Neural progenitor cell (in vitro differentiated cells): ENCODE measurements at regions not wholly inside any gene's neighbourhood (a gene's known extent, or its start where the extent isn't known, plus 50 kb on each side); places are given as distances from the start of the nearest gene placed in this dataset.

Experiments used
- DNase-seq: peaks from one replicate; pipeline ENCODE4 v3.0.0-alpha.2; 2016; ENCODE audit warnings: low spot score
- H2AFZ ChIP-seq: fragments of 200-600 bp; sonication (generic); replicated peaks from 2 replicates; pipeline ENCODE4 v1.6.1; 2016; ENCODE audit warnings: antibody characterized with exemption
- H3F3A ChIP-seq: fragments of 200-600 bp; sonication (generic); 2 replicates; pipeline ENCODE4 v1.6.1; 2016; ENCODE audit warnings: antibody characterized with exemption, low read depth
- H3K27ac ChIP-seq: fragments of 200-600 bp; sonication (generic); 2 replicates; pipeline ENCODE4 v1.5.1; 2016; ENCODE audit warnings: mild to moderate bottlenecking
- H3K27me3 ChIP-seq: fragments of 200-600 bp; sonication (generic); 2 replicates; pipeline ENCODE4 v1.6.1; 2016; ENCODE audit warnings: mild to moderate bottlenecking, moderate library complexity
- H3K36me3 ChIP-seq: fragments of 200-600 bp; sonication (generic); 2 replicates; pipeline ENCODE4 v1.5.1; 2016
- H3K4me1 ChIP-seq: fragments of 200-600 bp; sonication (generic); 2 replicates; pipeline ENCODE4 v1.6.1; 2016; ENCODE audit warnings: mixed run types
- H3K4me2 ChIP-seq: fragments of 200-600 bp; sonication (generic); 2 replicates; pipeline ENCODE4 v1.6.1; 2016
- H3K4me3 ChIP-seq: fragments of 200-600 bp; sonication (generic); 2 replicates; pipeline ENCODE4 v1.5.1; 2016
- H3K79me2 ChIP-seq: fragments of 200-600 bp; sonication (generic); 2 replicates; pipeline ENCODE4 v1.6.1; 2016; ENCODE audit warnings: low read depth
- H3K9ac ChIP-seq: fragments of 200-600 bp; sonication (generic); 2 replicates; pipeline ENCODE4 v1.6.1; 2016
- H3K9me3 ChIP-seq: fragments of 200-600 bp; sonication (generic); 2 replicates; pipeline ENCODE4 v1.5.1; 2016; ENCODE audit warnings: low read depth
- H4K20me1 ChIP-seq: fragments of 200-600 bp; sonication (generic); 2 replicates; pipeline ENCODE4 v1.6.1; 2016; ENCODE audit warnings: low read depth
- H3K27ac Mint-ChIP-seq: 3 replicates; pipeline ENCODE4 v1.8.0; 2021; ENCODE audit warnings: mixed read lengths
- H3K27me3 Mint-ChIP-seq: 2 replicates; pipeline ENCODE4 v1.8.0; 2022; ENCODE audit warnings: low read depth, mild to moderate bottlenecking, inconsistent platforms, moderate library complexity, mixed read lengths; ENCODE audit not compliant: insufficient read depth
- H3K36me3 Mint-ChIP-seq: 3 replicates; pipeline ENCODE4 v1.8.0; 2021; ENCODE audit warnings: mixed read lengths
- H3K4me1 Mint-ChIP-seq: 3 replicates; pipeline ENCODE4 v1.8.0; 2021; ENCODE audit warnings: mixed read lengths
- H3K4me3 Mint-ChIP-seq: 3 replicates; pipeline ENCODE4 v1.8.0; 2021; ENCODE audit warnings: mild to moderate bottlenecking, moderate library complexity, mixed read lengths
- H3K9me3 Mint-ChIP-seq: 3 replicates; pipeline ENCODE4 v1.8.0; 2020; ENCODE audit warnings: mixed read lengths
- EZH2 ChIP-seq: fragments of 200-600 bp; sonication (generic); IDR thresholded peaks from 2 replicates; pipeline ENCODE4 v1.6.1; 2017; ENCODE audit warnings: antibody characterized with exemption, mild to moderate bottlenecking, moderate library complexity
- EZH2phosphoT487 ChIP-seq: fragments of 200-600 bp; sonication (generic); IDR thresholded peaks from 2 replicates; pipeline ENCODE4 v1.6.1; 2017; ENCODE audit warnings: antibody characterized with exemption
- TF ChIP-seq, protein P1 (sequence below): fragments of 200-600 bp; sonication (generic); IDR thresholded peaks from 2 replicates; pipeline ENCODE4 v1.5.1; 2017; ENCODE audit warnings: antibody characterized with exemption, mild to moderate bottlenecking

DNA sequence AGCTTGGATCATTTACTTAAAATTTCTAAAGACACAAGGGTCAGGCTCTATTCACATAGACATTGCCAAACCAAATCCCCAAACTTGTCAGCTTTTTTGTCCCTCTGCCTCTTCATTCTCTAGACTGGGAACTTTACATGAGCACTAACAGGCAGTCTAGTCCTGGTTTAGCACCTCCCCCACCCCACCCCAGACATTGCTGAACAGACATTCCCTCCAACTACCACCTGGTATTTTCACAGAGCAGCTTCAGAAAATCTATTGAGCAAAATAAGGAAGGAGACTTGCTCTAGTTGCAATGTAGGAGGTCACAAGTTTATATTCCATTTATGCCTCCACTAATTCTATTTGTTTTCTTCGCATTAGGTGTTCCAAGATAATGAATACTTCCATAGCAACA lies 56.8 kb upstream of the AASS start:
- no peaks in the 10 kb centered on the region for H4K20me1 ChIP-seq
- TF ChIP-seq EZH2 (no peak), EZH2phosphoT487 (no peak)
- TF ChIP-seq, protein P1, sequence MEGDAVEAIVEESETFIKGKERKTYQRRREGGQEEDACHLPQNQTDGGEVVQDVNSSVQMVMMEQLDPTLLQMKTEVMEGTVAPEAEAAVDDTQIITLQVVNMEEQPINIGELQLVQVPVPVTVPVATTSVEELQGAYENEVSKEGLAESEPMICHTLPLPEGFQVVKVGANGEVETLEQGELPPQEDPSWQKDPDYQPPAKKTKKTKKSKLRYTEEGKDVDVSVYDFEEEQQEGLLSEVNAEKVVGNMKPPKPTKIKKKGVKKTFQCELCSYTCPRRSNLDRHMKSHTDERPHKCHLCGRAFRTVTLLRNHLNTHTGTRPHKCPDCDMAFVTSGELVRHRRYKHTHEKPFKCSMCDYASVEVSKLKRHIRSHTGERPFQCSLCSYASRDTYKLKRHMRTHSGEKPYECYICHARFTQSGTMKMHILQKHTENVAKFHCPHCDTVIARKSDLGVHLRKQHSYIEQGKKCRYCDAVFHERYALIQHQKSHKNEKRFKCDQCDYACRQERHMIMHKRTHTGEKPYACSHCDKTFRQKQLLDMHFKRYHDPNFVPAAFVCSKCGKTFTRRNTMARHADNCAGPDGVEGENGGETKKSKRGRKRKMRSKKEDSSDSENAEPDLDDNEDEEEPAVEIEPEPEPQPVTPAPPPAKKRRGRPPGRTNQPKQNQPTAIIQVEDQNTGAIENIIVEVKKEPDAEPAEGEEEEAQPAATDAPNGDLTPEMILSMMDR, result no peak
- no peaks in the 10 kb centered on the region for H3K27me3 ChIP-seq
- H3K79me2 ChIP-seq, result no peaks in the 10 kb centered on the region
- no peak overlapping the region for H3K4me3 ChIP-seq
- H3K27ac Mint-ChIP-seq, result no peak overlapping the region
- H3K4me1 Mint-ChIP-seq, result peaks cover 4% of the 10 kb centered on the region
- no peaks in the 10 kb centered on the region for H3K36me3 ChIP-seq
- H3K9me3 Mint-ChIP-seq, result peaks cover 10% of the 10 kb centered on the region
- no peak overlapping the region for H3K4me2 ChIP-seq
- H2AFZ ChIP-seq, result no peak overlapping the region
- H3K4me1 ChIP-seq, result no peaks in the 10 kb centered on the region
- no peaks in the 10 kb centered on the region for H3K9me3 ChIP-seq
- H3F3A ChIP-seq, result no peaks in the 10 kb centered on the region
- H3K9ac ChIP-seq, result no peak overlapping the region
- H3K36me3 Mint-ChIP-seq, result peaks cover 3% of the 10 kb centered on the region
- H3K4me3 Mint-ChIP-seq, result no peak overlapping the region
- no peak overlapping the region for H3K27ac ChIP-seq
- DNase-seq, result no peak
- H3K27me3 Mint-ChIP-seq, result peaks cover 5% of the 10 kb centered on the region

DNA sequence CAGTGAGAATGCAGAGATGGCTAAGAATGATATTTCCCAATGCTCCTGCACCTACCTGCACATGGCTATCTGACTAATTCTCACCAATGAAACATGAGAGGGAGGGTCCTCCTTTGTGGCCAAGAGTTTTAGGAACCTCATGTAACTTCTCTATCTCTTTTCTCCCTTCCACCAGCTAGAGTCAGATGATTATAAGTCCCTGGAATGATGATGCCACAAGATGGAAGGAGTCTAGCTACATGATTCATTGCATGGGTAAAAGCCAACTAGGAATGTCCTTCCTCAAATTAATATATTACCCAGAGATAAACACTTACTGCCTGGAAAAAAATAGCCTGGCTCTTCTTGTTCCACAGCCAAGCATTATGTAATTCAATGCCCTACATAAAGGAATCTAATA lies 55.1 kb upstream of the AASS start:
- Mint-ChIP-seq H3K9me3 (peaks cover 7% of the 10 kb centered on the region), H3K4me1 (peaks cover 4% of the 10 kb centered on the region), H3K27me3 (peaks cover 5% of the 10 kb centered on the region), H3K36me3 (peaks cover 3% of the 10 kb centered on the region), H3K27ac (no peak overlapping the region), H3K4me3 (no peak overlapping the region)
- no peaks in the 10 kb centered on the region for H3K36me3 ChIP-seq
- H3K4me2 ChIP-seq, result no peak overlapping the region
- no peaks in the 10 kb centered on the region for H3K4me1 ChIP-seq
- H3K27ac ChIP-seq, result no peak overlapping the region
- no peaks in the 10 kb centered on the region for H3K79me2 ChIP-seq
- TF ChIP-seq EZH2 (no peak), EZH2phosphoT487 (no peak)
- TF ChIP-seq, protein P1, result no peak
- no peak overlapping the region for H3K9ac ChIP-seq
- H2AFZ ChIP-seq, result no peak overlapping the region
- no peaks in the 10 kb centered on the region for H3K9me3 ChIP-seq
- DNase-seq, result no peak
- no peak overlapping the region for H3K4me3 ChIP-seq
- no peaks in the 10 kb centered on the region for H4K20me1 ChIP-seq
- H3K27me3 ChIP-seq, result no peaks in the 10 kb centered on the region
- H3F3A ChIP-seq, result no peaks in the 10 kb centered on the region

DNA sequence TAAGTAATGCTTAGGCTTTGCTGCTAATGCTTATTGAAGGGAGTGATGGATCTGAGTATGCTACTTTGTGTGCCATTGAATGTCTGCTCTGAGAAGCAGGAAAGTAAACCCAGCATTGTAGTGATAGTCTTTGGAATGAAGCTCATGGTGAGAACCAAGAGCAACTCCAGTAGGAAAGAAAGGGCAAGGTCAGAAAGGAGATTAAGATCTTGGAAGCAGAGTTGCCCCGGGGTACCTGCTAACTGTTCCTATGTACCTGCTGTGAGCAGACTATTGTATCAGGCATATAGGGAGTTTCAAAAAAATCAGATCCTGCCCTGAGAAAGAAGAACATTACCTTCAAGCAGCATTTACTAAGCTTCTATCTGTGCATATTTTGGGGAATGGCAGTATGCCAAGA lies 54.5 kb upstream of the AASS start:
- Histone ChIP-seq H3K36me3 (no peaks in the 10 kb centered on the region), H3F3A (no peaks in the 10 kb centered on the region), H2AFZ (no peak overlapping the region), H3K27ac (no peak overlapping the region), H3K4me1 (no peaks in the 10 kb centered on the region), H3K79me2 (no peaks in the 10 kb centered on the region), H3K4me3 (no peak overlapping the region), H3K9ac (no peak overlapping the region), H3K27me3 (no peaks in the 10 kb centered on the region), H3K4me2 (no peak overlapping the region), H4K20me1 (no peaks in the 10 kb centered on the region), H3K9me3 (no peaks in the 10 kb centered on the region)
- TF ChIP-seq, protein P1, result no peak
- TF ChIP-seq EZH2 (no peak), EZH2phosphoT487 (no peak)
- H3K27ac Mint-ChIP-seq, result no peak overlapping the region
- H3K27me3 Mint-ChIP-seq, result peaks cover 5% of the 10 kb centered on the region
- H3K4me1 Mint-ChIP-seq, result peaks cover 4% of the 10 kb centered on the region
- peaks cover 7% of the 10 kb centered on the region for H3K9me3 Mint-ChIP-seq
- no peak overlapping the region for H3K4me3 Mint-ChIP-seq
- peaks cover 3% of the 10 kb centered on the region for H3K36me3 Mint-ChIP-seq
- no peak for DNase-seq
